ENCODE measurements at regions not wholly inside any gene's neighbourhood (a gene's known extent, or its start where the extent isn't known, plus 50 kb on each side); places are given as distances from the start of the nearest gene placed in this dataset.

DNA sequence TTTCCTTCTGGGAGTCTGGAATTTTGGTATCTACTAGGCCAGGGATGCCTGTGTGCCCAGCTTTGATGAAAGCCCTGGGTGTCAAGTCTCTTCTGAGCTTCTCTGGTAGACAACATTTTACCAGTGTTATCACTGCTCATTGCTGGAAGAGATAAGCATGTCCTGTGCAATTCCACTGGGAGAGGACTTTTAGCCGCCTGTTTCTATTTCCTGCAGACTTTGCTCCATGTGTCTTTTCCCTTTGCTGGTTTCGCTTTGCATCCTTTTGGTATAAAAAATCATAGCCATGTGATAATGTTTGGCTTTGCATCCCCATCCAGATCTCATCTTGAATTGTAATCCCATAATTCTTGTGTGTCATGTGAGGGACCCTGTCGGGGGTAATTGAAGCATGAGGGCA lies 163.2 kb downstream of the SLC28A3 start:
- no peak for DNase-seq (ENCODE audit: low spot score)

DNA sequence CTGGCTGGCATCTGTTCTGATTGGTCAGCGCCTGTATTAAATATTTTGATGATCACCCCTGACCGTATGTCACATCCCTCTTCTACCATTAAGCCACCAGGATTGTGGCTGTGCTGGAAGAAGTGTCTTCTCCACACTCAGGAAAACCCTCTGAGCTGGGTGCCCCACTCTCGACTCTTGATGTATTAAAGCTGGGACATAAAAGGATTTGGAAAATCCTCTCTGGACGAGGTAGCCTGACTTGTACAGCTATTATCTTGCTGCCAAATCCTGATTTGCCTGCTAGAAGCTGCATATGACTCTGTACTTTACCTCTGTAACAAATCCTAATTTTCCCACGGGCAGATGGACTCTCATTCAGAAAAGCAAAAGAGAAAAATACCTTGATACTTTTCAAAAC lies 161.0 kb downstream of the SLC28A3 start:
- no peak for DNase-seq (ENCODE audit: low spot score)

DNA sequence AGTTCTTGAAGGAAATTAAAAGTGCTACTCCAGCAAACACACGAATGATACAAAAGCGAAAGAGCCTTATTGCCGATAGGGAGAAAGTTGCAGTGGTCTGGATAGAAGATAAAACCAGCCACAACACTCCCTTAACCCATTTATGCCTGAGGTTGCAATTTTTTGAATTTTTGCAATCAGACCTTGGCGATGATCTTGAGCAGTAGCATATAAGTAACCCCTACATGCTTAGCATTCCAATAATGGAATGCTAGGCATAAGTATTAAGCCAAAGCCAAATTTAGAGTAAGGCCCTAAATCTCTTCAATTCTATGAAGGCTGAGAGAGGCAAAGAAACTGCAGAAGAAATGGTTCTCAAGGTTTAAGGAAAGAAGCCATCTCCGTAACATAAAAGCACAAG lies 153.5 kb downstream of the SLC28A3 start:
- no peak for DNase-seq (ENCODE audit: low spot score)

- no peak for DNase-seq (ENCODE audit: low spot score)
Observed at GRCh38 chr9:84189904-84190303, 150.7 kb downstream of the SLC28A3 start.

GRCh38 chr9:84190411-84190810 lies 150.1 kb downstream of the SLC28A3 start:
- no peak for DNase-seq (ENCODE audit: low spot score)

GRCh38 chr9:84206801-84207370 lies 133.7 kb downstream of the SLC28A3 start:
- DNase-seq (ENCODE audit: low spot score) = no peak

DNA sequence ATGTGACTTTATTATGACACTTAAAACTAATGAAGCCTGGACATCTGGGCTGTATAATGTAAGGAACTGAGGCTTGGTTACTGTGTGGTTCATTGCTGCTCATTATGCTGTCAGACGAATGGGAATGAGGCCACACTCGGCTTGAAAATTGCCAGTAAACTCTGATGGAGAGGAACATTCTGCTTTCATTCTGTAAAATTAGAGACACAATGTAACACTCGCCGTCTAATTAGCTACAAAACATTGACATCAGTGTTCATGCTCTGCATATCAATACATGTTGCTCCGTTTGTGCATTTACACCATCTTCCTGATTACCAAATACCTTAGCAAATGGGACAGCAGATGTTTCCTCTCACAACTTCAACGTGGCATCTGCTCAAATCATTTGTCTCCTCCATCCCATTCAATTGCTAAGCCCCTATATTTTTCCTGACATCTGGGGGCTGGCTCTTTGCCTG lies 133.0 kb downstream of the SLC28A3 start:
- no peak for DNase-seq (ENCODE audit: low spot score)

DNA sequence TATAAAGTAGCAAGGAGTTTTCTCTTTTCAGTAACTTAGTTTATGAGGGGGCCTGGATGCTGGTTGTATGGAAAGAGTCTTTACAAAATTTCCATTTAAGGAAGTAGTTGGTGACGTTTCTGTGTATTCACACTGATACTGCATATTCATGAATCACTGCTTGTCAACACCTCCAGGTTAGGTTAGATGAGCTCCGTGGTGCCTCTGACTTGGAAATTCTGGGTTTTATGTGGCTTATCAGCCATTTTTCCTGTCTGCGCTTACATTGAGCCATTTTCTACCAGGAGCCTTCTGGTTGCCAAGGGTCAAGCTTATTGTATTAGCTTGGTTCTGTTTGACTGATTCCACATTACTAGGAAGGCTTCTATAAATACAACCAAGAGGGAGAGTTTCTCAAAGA lies 128.3 kb downstream of the SLC28A3 start:
- no peak for DNase-seq (ENCODE audit: low spot score)

DNA sequence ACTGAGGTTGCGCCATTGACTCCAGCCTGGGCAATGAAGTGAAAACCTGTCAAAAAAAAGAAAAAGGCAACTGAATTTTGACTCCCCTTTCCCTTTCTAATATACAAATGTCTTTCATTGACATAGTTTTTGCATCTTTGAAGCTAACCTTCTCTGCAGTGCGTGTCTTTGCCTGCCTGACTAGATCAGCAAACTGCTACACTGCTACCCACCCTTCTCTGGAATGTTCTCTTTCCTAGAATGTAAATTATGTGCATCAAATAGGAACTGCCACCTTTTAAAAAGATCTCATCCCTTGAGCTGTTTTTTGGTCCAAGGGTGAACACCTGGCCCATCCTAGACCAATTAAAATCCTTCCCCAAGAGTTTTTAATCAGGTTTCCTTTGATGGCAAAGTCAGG lies 127.6 kb downstream of the SLC28A3 start:
- DNase-seq (ENCODE audit: low spot score) = no peak

- no peak for DNase-seq (ENCODE audit: low spot score)
Observed at GRCh38 chr9:84216151-84216550, 124.4 kb downstream of the SLC28A3 start.

- DNase-seq (ENCODE audit: low spot score) = no peak
Observed at GRCh38 chr9:84218322-84218721, 122.2 kb downstream of the SLC28A3 start.

DNA sequence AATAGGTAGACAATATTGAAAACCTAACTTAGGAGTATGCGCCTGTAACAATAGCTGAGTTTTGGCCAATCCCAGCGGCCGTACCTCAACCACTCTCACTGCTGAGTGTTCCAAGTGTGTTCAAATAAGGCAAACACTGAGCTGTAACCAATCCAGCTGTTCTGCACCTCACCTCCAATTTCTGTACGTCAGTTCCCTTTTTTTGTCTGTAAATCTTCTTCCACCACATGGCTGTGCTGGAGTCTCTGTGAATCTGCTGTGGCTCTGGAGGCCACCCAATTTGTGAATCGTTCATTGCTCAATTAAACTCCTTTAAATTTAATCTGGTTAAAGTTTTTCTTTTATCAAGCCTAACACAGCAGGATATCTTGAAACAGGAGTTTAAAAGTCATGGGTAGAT lies 116.3 kb downstream of the SLC28A3 start:
- DNase-seq (ENCODE audit: low spot score) = no peak

Measured in globus pallidus (tissue), 1 donor.